ENCODE measurements at regions not wholly inside any gene's neighbourhood (a gene's known extent, or its start where the extent isn't known, plus 50 kb on each side); places are given as distances from the start of the nearest gene placed in this dataset.
A peak's percentile ranks its signal among the peaks of the same experiment; 100 is the strongest.

GRCh38 chr11:27183672-27184457 lies 143.2 kb downstream of the BBOX1 start:
- Mint-ChIP-seq H3K4me3 (no peak overlapping the region), H3K4me1 (no peaks in the 10 kb centered on the region), H3K27me3 (peaks cover 18% of the 10 kb centered on the region), H3K9me3 (no peaks in the 10 kb centered on the region), H3K27ac (no peak overlapping the region), H3K36me3 (no peaks in the 10 kb centered on the region)
- no peaks in the 10 kb centered on the region for H3K4me1 ChIP-seq (ENCODE audit: control insufficient read depth, insufficient read depth, low read length, poor library complexity, severe bottlenecking)
- H3K36me3 ChIP-seq (ENCODE audit: control insufficient read depth, insufficient read depth, low read length), result no peaks in the 10 kb centered on the region
- no peaks in the 10 kb centered on the region for H3K9me3 ChIP-seq (ENCODE audit: control insufficient read depth in 2 of 2, low read length in 2 of 2)
- H3K4me3 ChIP-seq (ENCODE audit: low read depth, low read length), result no peak overlapping the region
- ATAC-seq (ENCODE audit: low read depth in 2 of 2) (no peak), DNase-seq (peak; percentile 3 to 49 (median 20))
- no peaks in the 10 kb centered on the region for H3K27me3 ChIP-seq (ENCODE audit: control insufficient read depth, insufficient read depth, low read length)
- H3K27ac ChIP-seq (ENCODE audit: insufficient read depth, low read length, poor library complexity, severe bottlenecking), result no peak overlapping the region

- H3K36me3 Mint-ChIP-seq, result no peaks in the 10 kb centered on the region
- no peak overlapping the region for H3K4me3 Mint-ChIP-seq
- DNase-seq, result no peak
- Histone ChIP-seq H3K27me3 (ENCODE audit: control insufficient read depth, insufficient read depth, low read length) (no peaks in the 10 kb centered on the region), H3K36me3 (ENCODE audit: control insufficient read depth, insufficient read depth, low read length) (no peaks in the 10 kb centered on the region), H3K9me3 (ENCODE audit: control insufficient read depth in 2 of 2, low read length in 2 of 2) (no peaks in the 10 kb centered on the region), H3K4me1 (ENCODE audit: control insufficient read depth, insufficient read depth, low read length, poor library complexity, severe bottlenecking) (no peaks in the 10 kb centered on the region), H3K27ac (ENCODE audit: insufficient read depth, low read length, poor library complexity, severe bottlenecking) (no peak overlapping the region), H3K4me3 (ENCODE audit: low read depth, low read length) (no peak overlapping the region)
- ATAC-seq (ENCODE audit: low read depth in 2 of 2), result no peak
- peaks cover 0 to 2% (median 0%) of the 10 kb centered on the region in 7 donors for H3K9me3 Mint-ChIP-seq
- no peaks in the 10 kb centered on the region for H3K4me1 Mint-ChIP-seq
- H3K27ac Mint-ChIP-seq, result no peak overlapping the region
- peaks cover 4% of the 10 kb centered on the region for H3K27me3 Mint-ChIP-seq
Observed at GRCh38 chr11:27179334-27179733, 138.7 kb downstream of the BBOX1 start.

- peaks cover 0 to 3% (median 0%) of the 10 kb centered on the region in 7 donors for H3K9me3 Mint-ChIP-seq
- DNase-seq (no peak), ATAC-seq (ENCODE audit: low read depth in 2 of 2) (no peak)
- Histone ChIP-seq H3K4me1 (ENCODE audit: control insufficient read depth, insufficient read depth, low read length, poor library complexity, severe bottlenecking) (no peaks in the 10 kb centered on the region), H3K9me3 (ENCODE audit: control insufficient read depth in 2 of 2, low read length in 2 of 2) (no peaks in the 10 kb centered on the region), H3K36me3 (ENCODE audit: control insufficient read depth, insufficient read depth, low read length) (no peaks in the 10 kb centered on the region), H3K4me3 (ENCODE audit: low read depth, low read length) (no peak overlapping the region), H3K27ac (ENCODE audit: insufficient read depth, low read length, poor library complexity, severe bottlenecking) (no peak overlapping the region), H3K27me3 (ENCODE audit: control insufficient read depth, insufficient read depth, low read length) (no peaks in the 10 kb centered on the region)
- H3K27me3 Mint-ChIP-seq, result peaks cover 4% of the 10 kb centered on the region
- no peaks in the 10 kb centered on the region for H3K4me1 Mint-ChIP-seq
- H3K36me3 Mint-ChIP-seq, result no peaks in the 10 kb centered on the region
- H3K4me3 Mint-ChIP-seq, result no peak overlapping the region
- no peak overlapping the region for H3K27ac Mint-ChIP-seq
Observed at GRCh38 chr11:27178859-27179258, 138.2 kb downstream of the BBOX1 start.

Data from CD4-positive, CD25-positive, alpha-beta regulatory T cell (primary cell).